Dermis blood vessel endothelial cell (primary cell): ENCODE measurements at regions not wholly inside any gene's neighbourhood (a gene's known extent, or its start where the extent isn't known, plus 50 kb on each side); places are given as distances from the start of the nearest gene placed in this dataset.

Source experiments
- DNase-seq: peaks from one replicate; pipeline ENCODE4 v3.0.0; 2010

- DNase-seq = no peak
Observed at GRCh38 chrX:42094218-42094617, 170.9 kb upstream of the CASK start.

DNA sequence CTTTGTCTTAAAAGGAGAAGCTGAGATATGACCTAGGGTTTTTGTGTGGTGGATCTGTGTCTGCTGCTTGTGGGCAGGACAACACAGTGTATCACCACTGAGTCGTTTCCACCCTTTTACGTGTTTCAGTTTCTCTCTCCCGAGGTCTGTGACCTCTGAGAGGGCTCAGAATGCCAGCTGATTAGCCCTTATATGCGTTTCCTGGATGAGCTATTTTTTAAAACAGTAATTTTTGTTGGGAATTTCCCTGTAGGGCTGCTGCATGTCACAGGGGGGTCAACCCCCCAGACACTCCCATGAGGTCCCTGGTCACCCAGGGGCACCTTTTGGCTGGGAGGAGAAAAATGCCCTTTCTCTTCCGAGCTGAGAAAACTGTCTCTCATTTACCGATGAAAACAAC is 170.4 kb upstream of the CASK start:
- DNase-seq = no peak

GRCh38 chrX:42090395-42090794 is 167.0 kb upstream of the CASK start:
- DNase-seq = no peak

DNA sequence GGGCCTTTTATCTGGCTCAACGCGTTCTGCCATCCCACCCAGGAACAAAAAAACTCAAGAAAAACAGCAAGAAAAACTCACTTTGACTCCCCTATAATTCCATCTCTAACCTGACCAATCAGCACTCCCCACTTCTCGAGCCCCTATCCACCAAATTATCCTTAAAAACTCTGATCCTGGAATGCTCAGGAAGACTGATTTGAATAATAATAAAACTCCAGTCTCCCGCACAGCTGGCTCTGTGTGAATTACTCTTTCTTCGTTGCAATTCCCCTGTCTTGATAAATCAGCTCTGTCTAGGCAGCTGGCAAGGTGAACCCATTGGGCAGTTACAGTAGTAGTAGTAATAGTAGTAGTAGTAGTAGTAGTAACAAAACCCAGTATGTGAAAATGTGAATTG is 165.7 kb upstream of the CASK start:
- no peak for DNase-seq

DNA sequence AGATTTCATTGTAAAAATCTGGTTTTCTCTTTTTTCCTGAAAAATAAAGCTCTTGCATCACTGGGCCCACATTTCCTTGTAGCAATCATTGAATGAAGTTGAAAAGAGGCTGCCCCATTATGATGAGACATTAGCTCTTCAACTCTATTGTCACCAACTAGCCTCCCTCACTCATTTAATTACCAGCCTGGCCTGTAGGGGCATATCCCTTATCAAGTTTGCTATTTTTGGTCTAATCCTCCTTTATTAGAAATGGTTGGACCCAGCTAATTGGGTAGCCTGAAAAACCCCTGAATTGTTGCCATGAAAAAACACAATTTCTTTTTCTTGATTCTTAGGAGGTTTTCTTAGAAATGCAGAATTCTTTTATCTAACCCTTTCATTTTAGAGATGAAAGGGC is 164.6 kb upstream of the CASK start:
- no peak for DNase-seq

DNA sequence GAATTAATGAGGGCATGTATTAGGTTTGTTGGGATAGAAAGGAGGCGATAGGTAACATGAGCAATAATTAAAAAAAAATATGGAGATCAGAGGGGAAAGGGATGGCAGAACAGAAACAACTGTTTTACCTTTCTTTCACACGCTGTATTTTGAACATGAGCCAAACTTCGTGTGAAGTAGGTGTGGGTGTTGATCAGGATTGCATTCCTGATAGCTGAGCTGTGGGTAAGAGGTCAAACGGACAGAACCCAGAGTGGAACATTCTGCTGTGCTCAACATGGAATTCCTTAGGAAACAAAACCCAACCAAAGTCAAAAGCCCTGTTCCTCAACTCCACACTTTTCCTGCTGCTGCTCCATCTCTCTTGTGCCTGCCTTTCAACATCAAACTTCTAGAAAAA is 162.5 kb upstream of the CASK start:
- DNase-seq = no peak

- no peak for DNase-seq
Observed at GRCh38 chrX:42079968-42080367, 156.6 kb upstream of the CASK start.

GRCh38 chrX:42077675-42078074 is 154.3 kb upstream of the CASK start:
- DNase-seq = no peak

DNA sequence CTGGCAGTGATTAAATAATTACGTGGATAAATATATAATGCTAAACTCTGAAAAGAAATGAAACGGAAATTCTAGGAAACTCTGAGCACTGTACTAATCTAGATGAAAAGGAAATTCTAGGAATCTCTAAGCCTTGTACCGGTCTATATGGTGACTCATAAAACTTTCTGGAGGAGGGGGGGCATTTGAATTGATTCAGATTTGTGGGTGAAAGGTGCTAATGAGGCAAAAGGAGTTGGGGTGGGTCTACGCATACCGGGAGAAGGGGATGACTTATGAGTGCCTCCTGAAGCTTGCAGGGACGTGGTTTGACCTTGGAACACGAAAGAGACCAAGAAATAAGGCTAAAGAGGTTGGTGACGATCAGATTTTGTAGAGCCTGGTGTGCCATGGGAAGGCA is 151.7 kb upstream of the CASK start:
- DNase-seq = no peak

DNA sequence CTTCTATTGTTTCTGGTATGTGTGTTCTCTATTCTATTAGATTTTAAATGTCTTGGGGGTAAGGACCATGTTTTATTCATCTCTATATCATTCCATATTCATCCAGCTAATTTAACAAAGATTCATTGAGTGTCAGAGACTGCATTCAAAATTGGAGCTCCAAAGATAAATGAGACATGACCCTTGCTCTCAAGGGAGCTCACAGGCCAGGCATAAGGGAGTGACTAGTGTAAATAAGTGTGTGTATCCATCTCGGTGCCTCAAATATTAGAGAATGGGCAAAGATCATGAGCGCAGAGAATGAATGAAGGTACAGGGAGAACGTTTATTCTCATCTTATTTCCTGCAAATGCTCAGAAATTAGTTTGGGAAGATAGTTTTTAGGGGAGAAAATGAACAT is 150.1 kb upstream of the CASK start:
- no peak for DNase-seq

- DNase-seq = no peak
Observed at GRCh38 chrX:42070866-42071265, 147.5 kb upstream of the CASK start.

GRCh38 chrX:42054256-42054655 is 130.9 kb upstream of the CASK start:
- no peak for DNase-seq

GRCh38 chrX:42050345-42050744 is 127.0 kb upstream of the CASK start:
- DNase-seq = no peak

DNA sequence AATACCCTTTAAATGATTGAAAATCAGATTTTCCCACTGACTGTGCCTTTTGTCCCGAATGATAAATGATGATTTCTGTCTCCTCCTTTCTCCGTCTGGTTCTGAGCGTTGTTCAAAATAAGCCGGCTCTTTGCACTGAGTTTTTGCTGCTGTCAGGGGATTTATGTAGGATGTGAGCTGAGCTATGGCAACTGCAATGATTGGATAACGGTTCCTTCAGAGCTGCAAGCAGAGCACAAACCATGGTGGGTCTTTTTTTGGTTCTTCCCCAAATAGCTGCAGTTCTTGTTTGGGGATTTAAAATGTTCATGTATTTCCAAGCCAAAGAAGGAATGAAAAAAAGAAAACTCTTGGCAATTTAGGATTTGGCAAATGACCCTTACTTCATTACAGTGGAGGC is 124.5 kb upstream of the CASK start:
- no peak for DNase-seq

GRCh38 chrX:42028109-42028508 is 104.8 kb upstream of the CASK start:
- no peak for DNase-seq

DNA sequence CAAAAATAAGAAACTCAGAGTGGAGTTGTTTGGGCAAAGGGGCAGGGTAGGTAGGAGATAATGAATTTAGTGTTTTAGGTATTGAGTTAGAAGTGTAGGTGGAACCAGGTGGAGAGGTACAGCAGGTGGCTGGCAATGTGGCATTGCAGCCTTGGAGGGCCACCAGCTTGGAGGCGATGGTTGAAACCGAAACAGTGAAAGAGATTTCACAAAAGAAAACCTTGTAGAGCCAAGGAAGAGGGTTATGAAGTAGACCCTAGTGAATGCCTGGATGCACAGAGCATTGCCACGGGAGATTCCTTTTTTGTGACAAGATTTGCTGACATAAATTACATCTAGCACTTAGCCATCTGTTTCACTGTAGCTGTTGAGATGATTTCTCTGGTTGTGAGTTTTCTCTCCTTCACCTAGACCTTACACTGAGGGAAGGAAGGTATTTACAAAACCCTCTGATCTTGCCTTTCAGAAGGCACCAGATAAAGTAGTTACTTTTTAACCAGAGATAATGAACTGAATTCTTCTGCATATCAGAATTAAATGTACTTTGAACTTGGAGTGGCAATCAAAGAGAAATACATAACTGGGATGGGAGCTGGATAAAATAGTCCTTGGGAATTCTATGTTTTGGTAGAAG is 104.1 kb upstream of the CASK start:
- DNase-seq = no peak

GRCh38 chrX:42025861-42026260 is 102.5 kb upstream of the CASK start:
- DNase-seq = peak; percentile 27

DNA sequence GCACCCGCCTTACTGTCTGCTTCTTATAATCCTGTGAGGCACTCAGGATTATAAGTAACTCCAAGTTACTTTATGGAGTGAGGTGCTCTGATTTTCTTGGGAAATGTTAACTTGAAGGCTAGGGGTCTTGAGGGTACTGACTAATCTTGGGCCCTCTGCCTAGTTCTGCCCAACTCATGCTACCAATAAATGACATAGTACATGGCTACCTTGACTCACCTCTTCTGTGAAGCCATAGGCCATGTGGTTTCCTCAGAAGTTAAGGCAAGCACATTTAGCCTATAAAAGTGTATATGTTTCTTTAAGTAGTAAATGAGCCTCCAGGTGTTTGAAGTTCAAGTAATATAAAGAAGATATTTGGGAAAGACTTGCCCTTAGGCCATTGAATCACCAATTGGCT is 99.8 kb upstream of the CASK start:
- DNase-seq = no peak

DNA sequence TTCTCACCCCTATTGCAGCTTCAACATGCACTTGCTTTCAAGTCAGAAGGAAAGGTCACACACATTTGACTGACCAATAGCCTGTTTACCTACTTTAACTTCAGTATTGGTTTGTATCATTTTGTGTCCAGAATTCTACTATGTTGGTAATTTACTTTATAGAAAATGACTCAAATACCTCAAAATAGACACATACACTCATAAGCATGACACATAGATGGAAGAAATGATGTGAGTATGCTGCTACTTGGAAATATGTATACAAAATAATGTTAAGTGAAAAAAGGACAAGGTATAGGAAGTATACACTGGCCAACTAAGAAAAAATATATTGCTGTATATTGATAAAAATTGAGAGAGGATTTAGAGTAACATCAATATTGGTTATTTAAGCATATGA is 98.8 kb upstream of the CASK start:
- DNase-seq = no peak

- DNase-seq = no peak
Observed at GRCh38 chrX:42021058-42021457, 97.7 kb upstream of the CASK start.

DNA sequence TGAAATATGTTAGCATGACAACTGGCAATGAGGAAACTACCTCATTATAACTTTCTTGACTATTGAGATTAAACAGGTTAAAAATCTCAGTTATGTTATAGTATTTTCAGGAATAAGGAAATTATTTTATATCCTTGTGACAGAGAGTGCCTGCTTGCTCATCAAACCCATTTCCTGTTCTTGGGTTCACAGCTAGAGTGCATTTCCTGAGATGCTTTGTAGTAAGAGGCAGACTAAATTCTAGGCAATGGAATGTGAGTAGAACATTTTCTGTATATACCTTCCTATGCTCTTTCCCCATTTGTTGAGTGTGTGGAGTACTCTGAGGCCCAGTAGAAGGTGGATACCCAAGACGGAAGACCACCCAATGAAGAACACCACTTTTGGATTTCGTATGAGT is 96.9 kb upstream of the CASK start:
- DNase-seq = peak; percentile 16

- DNase-seq = no peak
Observed at GRCh38 chrX:42017971-42018370, 94.6 kb upstream of the CASK start.

DNA sequence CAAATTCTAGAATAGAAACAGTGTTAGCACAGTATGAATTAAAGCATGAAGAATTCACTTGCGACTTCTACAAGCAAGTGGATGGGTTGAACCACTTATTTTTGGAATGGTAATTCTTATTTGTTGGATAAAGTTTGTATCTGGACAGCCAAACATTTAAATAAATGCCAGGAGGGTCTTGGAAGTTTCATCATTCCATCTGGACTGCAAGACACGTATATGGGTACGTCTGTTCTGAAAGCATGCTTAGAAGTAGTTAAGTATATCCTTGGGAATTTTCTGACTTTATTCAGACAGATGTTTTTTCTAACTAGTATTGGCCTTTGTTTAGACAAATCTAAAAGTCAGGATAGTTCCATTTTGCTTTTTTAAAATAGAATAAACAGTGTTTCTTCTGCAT is 77.5 kb upstream of the CASK start:
- no peak for DNase-seq

DNA sequence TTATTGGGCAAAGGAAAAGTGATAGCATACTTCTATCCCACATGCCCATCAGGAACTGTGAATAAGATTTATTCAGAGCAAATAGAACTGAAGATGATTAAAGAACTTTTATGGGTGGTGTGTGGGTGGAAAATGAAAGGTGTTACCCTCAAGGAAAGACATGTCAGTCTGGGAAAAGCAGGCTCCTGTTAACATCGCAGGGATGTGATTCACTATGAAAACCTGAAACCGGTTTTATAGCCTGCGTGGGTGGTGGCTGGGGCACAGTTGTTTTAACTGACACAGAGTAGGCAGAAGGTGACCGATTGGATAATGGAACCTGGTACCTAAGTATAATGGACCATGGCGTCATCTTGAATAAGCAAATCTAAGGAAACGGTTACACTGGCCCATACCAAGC is 61.3 kb upstream of the CASK start:
- no peak for DNase-seq

DNA sequence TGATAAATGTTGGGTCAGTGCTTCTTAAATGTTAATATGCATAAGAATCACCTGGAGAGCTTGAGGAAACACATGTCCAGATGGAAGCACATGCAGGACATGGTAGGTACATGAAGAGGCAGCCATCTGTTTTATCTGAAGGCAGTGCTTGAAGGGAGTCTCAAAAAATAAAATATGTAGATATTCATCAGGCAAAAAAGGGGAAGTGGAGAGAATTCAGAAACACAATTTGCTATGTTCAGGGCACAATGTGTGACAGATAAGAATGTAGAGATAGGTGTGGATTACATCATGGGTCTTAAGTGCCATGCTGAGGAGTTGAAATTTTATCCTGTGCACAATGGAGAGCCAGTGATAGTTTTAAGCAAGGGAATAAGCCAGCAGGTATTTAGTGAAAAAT is 59.6 kb upstream of the CASK start:
- DNase-seq = no peak
